GM23248 (cell line): ENCODE measurements at regions not wholly inside any gene's neighbourhood (a gene's known extent, or its start where the extent isn't known, plus 50 kb on each side); places are given as distances from the start of the nearest gene placed in this dataset.

ENCODE experiments used
- DNase-seq: peaks from one replicate; pipeline ENCODE4 v3.0.0-alpha.2; 2015
- H2AFZ ChIP-seq: fragments of 200-600 bp; sonication (generic); 2 replicates; pipeline ENCODE4 v1.6.1; 2016; ENCODE audit warnings: antibody characterized with exemption
- H3F3A ChIP-seq: fragments of 200-600 bp; sonication (generic); 2 replicates; pipeline ENCODE4 v1.6.1; 2016; ENCODE audit warnings: mild to moderate bottlenecking, antibody characterized with exemption, mixed run types; ENCODE audit not compliant: insufficient read depth
- H3K27ac ChIP-seq: fragments of 200-600 bp; sonication (generic); 2 replicates; pipeline ENCODE4 v1.5.1; 2016; ENCODE audit warnings: mild to moderate bottlenecking
- H3K27me3 ChIP-seq: fragments of 200-600 bp; sonication (generic); replicated peaks from 2 replicates; pipeline ENCODE4 v1.6.1; 2016; ENCODE audit warnings: mild to moderate bottlenecking; ENCODE audit not compliant: insufficient read depth
- H3K36me3 ChIP-seq: fragments of 200-600 bp; sonication (generic); 2 replicates; pipeline ENCODE4 v1.6.1; 2016; ENCODE audit warnings: low read depth, mild to moderate bottlenecking
- H3K4me1 ChIP-seq: fragments of 200-600 bp; sonication (generic); 2 replicates; pipeline ENCODE4 v1.6.1; 2016; ENCODE audit warnings: mild to moderate bottlenecking; ENCODE audit not compliant: insufficient read depth
- H3K4me2 ChIP-seq: fragments of 200-600 bp; sonication (generic); one replicate; pipeline ENCODE4 v1.6.1; 2016; ENCODE audit warnings: mild to moderate bottlenecking; ENCODE audit not compliant: unreplicated experiment
- H3K4me3 ChIP-seq: fragments of 200-600 bp; sonication (generic); 2 replicates; pipeline ENCODE4 v1.5.1; 2016; ENCODE audit warnings: mild to moderate bottlenecking
- H3K79me2 ChIP-seq: fragments of 200-600 bp; sonication (generic); 2 replicates; pipeline ENCODE4 v1.6.1; 2016; ENCODE audit warnings: mild to moderate bottlenecking; ENCODE audit not compliant: insufficient read depth
- H3K9ac ChIP-seq: fragments of 200-600 bp; sonication (generic); 2 replicates; pipeline ENCODE4 v1.6.1; 2016; ENCODE audit warnings: mild to moderate bottlenecking
- H3K9me2 ChIP-seq: fragments of 200-600 bp; sonication (generic); 2 replicates; pipeline ENCODE4 v1.6.1; 2016; ENCODE audit warnings: mixed run types, mild to moderate bottlenecking, moderate library complexity; ENCODE audit not compliant: insufficient read depth
- H3K9me3 ChIP-seq: fragments of 200-600 bp; sonication (generic); one replicate; pipeline ENCODE4 v1.6.1; 2017; ENCODE audit warnings: low read depth
- H4K20me1 ChIP-seq: fragments of 200-600 bp; sonication (generic); 2 replicates; pipeline ENCODE4 v1.6.0; 2016; ENCODE audit not compliant: insufficient read depth
- EZH2 ChIP-seq: fragments of 200-600 bp; sonication (generic); IDR thresholded peaks from 2 replicates; pipeline ENCODE4 v1.6.1; 2018; ENCODE audit warnings: antibody characterized with exemption, mild to moderate bottlenecking; ENCODE audit not compliant: insufficient read depth, poor library complexity, severe bottlenecking
- EZH2phosphoT487 ChIP-seq: fragments of 200-600 bp; sonication (generic); IDR thresholded peaks from 2 replicates; pipeline ENCODE4 v1.6.1; 2018; ENCODE audit warnings: antibody characterized with exemption, moderate library complexity, mild to moderate bottlenecking, low read depth; ENCODE audit not compliant: insufficient read depth
- WGBS, 2 experiments: methylation state at CpG; one replicate each; pipeline ENCODE4 v1.1.6; 2015 to 2017; ENCODE audit warnings: low lambda C conversion rate in 2 of 2, low coverage in 1 of 2; ENCODE audit errors: missing lambda C conversion rate in 2 of 2; 5-methylcytosine and 5-hydroxymethylcytosine counted together
- in situ Hi-C: fragments of 300-500 bp; cut with MboI; formaldehyde crosslinking; loops from 2 replicates; pipeline ENCODE4 v1.15.0; 2020

DNA sequence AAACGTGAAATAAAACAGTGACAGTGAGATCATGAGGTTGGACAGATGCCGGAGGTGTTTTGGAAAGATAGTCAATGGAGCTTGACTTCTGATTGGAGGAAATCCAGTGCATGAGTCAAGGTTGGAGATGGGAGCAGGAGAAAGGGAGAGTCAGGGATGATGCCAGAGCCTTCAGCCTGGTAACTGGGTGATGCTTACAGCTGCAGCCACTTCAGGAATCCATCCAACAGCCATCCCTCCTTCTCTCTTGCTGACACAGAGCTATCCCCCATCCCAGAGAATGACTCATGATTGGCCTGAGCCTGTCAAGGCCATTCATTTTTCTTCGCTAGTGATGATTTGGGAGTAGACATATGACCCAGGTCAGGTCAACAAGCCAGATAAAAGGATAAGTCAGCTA, 112.8 kb downstream of the SAMD5 start:
- Histone ChIP-seq H4K20me1 (no peaks in the 10 kb centered on the region), H3K4me1 (no peaks in the 10 kb centered on the region), H3K36me3 (no peaks in the 10 kb centered on the region), H3K27ac (no peak overlapping the region), H3F3A (no peaks in the 10 kb centered on the region), H3K27me3 (no peaks in the 10 kb centered on the region), H3K9me3 (no peaks in the 10 kb centered on the region), H2AFZ (no peak overlapping the region), H3K9me2 (no peaks in the 10 kb centered on the region), H3K79me2 (no peaks in the 10 kb centered on the region), H3K4me2 (no peak overlapping the region), H3K9ac (no peak overlapping the region), H3K4me3 (no peak overlapping the region)
- DNase-seq = no peak
- TF ChIP-seq EZH2phosphoT487 = no peak
- no peak for TF ChIP-seq EZH2
- in situ Hi-C loops = no loop called here
- 0 to 2% methylated on average over 3 of the region's 3 CpGs for WGBS, 2 experiments

DNA sequence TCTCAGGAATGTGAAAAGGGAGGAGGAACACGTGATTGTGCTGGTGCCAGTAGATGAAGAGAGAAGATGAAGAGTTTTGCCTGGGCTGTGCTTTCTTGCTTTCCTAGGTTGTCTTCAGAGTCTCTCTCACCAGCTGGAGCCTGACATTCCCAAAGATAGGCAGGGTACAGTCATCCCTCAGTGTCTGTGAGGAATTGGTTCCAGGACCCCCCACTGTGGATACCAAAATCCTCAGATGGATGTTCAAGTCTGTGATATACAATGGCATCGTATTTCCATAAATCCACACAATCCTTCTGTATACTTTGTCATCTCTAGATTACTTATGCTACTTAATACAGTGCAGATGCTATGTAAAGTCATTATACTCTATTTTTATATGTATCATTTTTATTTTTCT, 113.5 kb downstream of the SAMD5 start:
- Histone ChIP-seq H3K9me3 (no peaks in the 10 kb centered on the region), H3K79me2 (no peaks in the 10 kb centered on the region), H3K4me3 (no peak overlapping the region), H3K9ac (no peak overlapping the region), H3K9me2 (no peaks in the 10 kb centered on the region), H3K36me3 (no peaks in the 10 kb centered on the region), H3K27me3 (no peaks in the 10 kb centered on the region), H3K4me2 (no peak overlapping the region), H3K4me1 (no peaks in the 10 kb centered on the region), H3F3A (no peaks in the 10 kb centered on the region), H2AFZ (no peak overlapping the region), H4K20me1 (no peaks in the 10 kb centered on the region), H3K27ac (no peak overlapping the region)
- TF ChIP-seq EZH2phosphoT487 (no peak), EZH2 (no peak)
- WGBS, 2 experiments = 9 to 10% methylated on average over 2 of the region's 2 CpGs
- in situ Hi-C loops = no loop called here
- DNase-seq = no peak

DNA sequence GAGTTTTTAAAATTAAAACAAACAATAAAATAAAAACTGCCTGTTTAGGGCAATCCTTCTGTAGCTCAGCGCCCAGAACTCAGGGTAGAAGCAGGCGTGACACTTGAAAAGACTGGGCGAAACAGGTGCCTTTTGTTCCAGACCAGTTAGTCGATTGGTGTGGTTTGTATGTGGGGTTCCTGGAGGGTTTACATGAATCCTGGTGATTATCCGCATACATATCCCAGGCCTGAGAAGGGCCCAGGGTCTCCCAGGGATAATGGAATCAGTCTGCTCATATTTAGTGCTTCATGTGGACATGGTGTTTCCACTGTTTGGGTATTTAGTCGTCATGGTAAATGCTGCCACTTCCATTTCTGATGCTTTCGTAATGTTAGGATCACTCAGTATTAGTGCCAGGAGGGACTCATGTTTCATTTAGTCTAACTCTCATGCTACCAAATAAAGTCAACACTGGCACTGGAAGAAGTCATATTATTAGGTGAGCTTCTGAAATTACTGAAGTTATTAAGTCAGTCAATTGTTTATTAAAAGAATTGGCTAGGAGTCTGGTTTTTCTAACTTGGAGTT, 116.5 kb downstream of the SAMD5 start:
- H3K79me2 ChIP-seq = no peaks in the 10 kb centered on the region
- no peak overlapping the region for H3K27ac ChIP-seq
- H3K36me3 ChIP-seq = no peaks in the 10 kb centered on the region
- no peaks in the 10 kb centered on the region for H3K4me1 ChIP-seq
- H3K4me3 ChIP-seq = no peak overlapping the region
- H3F3A ChIP-seq = no peaks in the 10 kb centered on the region
- no peak for TF ChIP-seq EZH2
- no peak for TF ChIP-seq EZH2phosphoT487
- no peak overlapping the region for H3K4me2 ChIP-seq
- no peak for DNase-seq
- no peaks in the 10 kb centered on the region for H3K9me2 ChIP-seq
- in situ Hi-C loops = no loop called here
- H4K20me1 ChIP-seq = no peaks in the 10 kb centered on the region
- 31 to 34% methylated on average over 7 of the region's 7 CpGs for WGBS, 2 experiments
- H3K27me3 ChIP-seq = no peaks in the 10 kb centered on the region
- H3K9me3 ChIP-seq = no peaks in the 10 kb centered on the region
- H2AFZ ChIP-seq = no peak overlapping the region
- H3K9ac ChIP-seq = no peak overlapping the region

DNA sequence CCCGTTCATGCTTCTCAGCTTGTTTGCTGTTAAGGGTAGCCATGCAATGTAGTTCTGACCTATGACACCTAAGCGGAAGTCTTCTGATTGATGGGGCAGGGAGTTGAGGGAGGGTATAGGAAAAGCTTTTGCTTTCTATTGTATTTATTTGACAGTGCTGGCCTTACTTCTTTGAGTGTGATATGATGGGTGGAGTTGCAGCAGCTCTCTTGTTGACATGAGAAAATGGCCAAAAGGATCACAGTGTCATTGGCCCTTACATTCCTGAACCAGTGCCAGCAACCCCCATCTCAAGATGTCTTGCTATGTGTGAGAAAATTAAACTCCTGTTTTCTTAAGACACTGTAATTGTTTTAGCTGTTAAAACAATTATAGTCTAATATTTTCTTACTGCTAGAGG, 117.5 kb downstream of the SAMD5 start:
- Histone ChIP-seq H4K20me1 (no peaks in the 10 kb centered on the region), H3K27ac (no peak overlapping the region), H3K9ac (no peak overlapping the region), H3K4me2 (no peak overlapping the region), H3K9me2 (no peaks in the 10 kb centered on the region), H3K79me2 (no peaks in the 10 kb centered on the region), H3K9me3 (no peaks in the 10 kb centered on the region), H3K36me3 (no peaks in the 10 kb centered on the region), H3K4me1 (no peaks in the 10 kb centered on the region), H2AFZ (no peak overlapping the region), H3F3A (no peaks in the 10 kb centered on the region), H3K27me3 (no peaks in the 10 kb centered on the region), H3K4me3 (no peak overlapping the region)
- 41 to 51% methylated on average over 2 of the region's 2 CpGs for WGBS, 2 experiments
- TF ChIP-seq EZH2phosphoT487 (no peak), EZH2 (no peak)
- DNase-seq = no peak
- in situ Hi-C loops = no loop called here

DNA sequence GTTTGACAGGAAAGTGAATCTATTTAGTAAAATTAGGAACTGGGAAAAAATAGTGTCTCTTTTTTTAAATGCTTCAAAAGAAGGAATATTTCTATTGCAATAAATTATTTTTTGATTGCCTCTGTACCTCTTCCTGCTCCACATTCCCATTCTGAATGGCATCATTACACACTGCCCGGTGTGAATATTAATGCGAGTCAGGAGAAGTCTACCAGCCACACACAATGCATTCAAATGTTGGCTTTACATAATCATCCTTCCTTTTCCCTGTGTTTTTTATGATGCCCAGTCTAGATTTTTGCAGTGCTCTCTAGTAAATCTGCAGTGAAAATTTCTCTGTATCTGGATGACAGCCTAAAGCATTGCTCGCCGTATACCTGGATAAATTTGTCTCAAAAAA, 118.9 kb downstream of the SAMD5 start:
- no peaks in the 10 kb centered on the region for H3K9me2 ChIP-seq
- in situ Hi-C loops = no loop called here
- no peak overlapping the region for H2AFZ ChIP-seq
- no peak overlapping the region for H3K9ac ChIP-seq
- TF ChIP-seq EZH2phosphoT487 = no peak
- TF ChIP-seq EZH2 = no peak
- no peaks in the 10 kb centered on the region for H4K20me1 ChIP-seq
- H3K4me2 ChIP-seq = no peak overlapping the region
- no peaks in the 10 kb centered on the region for H3F3A ChIP-seq
- H3K36me3 ChIP-seq = no peaks in the 10 kb centered on the region
- H3K9me3 ChIP-seq = no peaks in the 10 kb centered on the region
- no peak overlapping the region for H3K4me3 ChIP-seq
- H3K4me1 ChIP-seq = no peaks in the 10 kb centered on the region
- H3K27ac ChIP-seq = no peak overlapping the region
- no peaks in the 10 kb centered on the region for H3K27me3 ChIP-seq
- WGBS, 2 experiments = 63 to 69% methylated on average over 4 of the region's 4 CpGs
- H3K79me2 ChIP-seq = no peaks in the 10 kb centered on the region
- DNase-seq = no peak
